ENCODE measurements at regions not wholly inside any gene's neighbourhood (a gene's known extent, or its start where the extent isn't known, plus 50 kb on each side); places are given as distances from the start of the nearest gene placed in this dataset.
A peak's percentile ranks its signal among the peaks of the same experiment; 100 is the strongest.

DNA sequence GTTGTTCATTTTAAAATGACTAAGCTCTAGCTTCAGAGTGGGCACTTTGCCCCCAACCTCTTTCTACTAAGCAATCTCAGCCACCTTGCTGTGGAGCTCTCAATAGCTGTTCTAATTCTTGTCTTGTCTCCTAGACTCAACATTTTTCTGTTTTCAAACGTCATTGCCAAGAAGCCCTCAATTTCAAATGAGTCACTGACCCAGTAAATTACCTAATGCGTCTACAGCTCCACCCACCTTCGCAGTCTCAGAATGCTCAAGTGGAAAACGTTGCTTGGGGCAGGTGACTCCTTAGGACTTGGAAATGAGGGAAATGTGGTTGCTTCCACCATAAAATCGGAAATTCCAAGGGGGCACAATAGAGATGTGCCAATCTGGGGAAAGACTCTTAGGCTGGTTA is 59.0 kb downstream of the ING2 start:
- peak; percentile 19 for DNase-seq

- peak; percentile 6 for DNase-seq
Observed at GRCh38 chr4:183571350-183571941, 66.6 kb downstream of the ING2 start.

- no peak for DNase-seq
Observed at GRCh38 chr4:183576701-183577404, 72.0 kb downstream of the ING2 start.

DNA sequence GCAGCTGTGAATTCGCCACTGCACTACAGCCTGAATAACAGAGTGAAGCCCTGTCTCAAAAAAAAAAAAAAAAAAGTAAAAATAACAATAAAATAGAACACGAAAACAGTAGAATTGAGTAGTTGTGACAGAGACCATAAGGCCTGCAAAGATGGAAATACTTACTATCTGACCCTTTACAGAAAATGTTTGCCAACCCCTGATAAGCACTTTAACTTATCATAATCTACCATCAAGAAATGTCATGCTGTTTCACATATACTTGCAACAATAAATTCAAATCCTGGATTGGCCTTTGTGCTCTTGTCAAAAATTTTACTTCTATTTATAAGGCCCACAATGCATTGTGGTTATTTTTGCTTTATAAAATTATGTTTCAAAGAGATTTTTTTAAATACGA is 75.5 kb downstream of the ING2 start:
- no peak for DNase-seq

DNA sequence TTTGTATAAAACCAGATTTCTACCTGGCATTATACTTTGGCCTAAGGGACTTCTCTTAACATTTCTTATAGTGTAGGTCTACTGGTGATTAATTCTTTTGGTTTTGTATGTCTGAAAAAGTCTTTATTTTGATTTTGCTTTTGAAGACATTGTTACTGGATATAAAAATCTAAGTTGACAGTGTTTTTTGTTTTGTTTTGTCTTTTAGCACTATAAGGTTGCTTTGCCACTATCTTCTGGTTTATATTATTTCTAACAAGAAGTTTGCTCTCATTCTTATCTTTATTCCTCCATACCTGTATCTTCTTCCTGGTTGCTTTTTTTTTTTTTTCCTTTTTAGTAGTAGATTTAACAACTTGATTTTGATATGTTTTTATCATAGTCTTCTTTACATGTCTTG is 76.0 kb downstream of the ING2 start:
- no peak for DNase-seq

- no peak for DNase-seq
Observed at GRCh38 chr4:183586824-183587223, 72.2 kb downstream of the RWDD4 start.

GRCh38 chr4:183588169-183588675 is 70.8 kb downstream of the RWDD4 start:
- DNase-seq: no peak

GRCh38 chr4:183588691-183589090 is 70.3 kb downstream of the RWDD4 start:
- no peak for DNase-seq

DNA sequence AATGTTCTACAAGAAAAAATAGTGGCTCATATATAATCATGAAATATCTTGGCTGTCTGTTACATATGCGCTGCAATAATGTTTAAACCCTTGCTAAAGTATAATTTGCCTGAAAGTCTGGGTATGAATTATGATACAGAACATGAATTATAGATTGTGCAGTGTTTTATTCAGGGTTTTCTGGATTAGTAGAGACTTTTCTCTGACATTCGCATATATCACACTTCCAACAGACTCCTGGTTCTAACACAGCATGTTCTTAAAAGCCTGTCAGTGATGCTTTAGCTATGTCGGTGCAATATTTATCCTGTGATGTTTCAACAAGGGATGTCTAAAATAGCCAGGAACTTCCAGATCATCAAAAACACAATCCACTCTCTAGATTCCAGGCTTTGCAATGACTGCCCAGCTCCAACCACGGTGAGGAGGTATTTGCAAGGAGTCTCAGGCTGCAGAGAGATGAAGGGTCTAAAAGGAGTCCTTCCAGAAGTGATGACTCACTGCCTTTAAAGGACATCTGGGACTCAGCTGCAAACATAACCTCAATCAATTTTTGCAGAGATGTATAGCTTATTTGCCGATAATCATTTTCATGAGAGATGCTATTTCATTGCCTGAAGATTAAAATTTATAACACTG is 69.4 kb downstream of the RWDD4 start:
- DNase-seq: no peak
